ENCODE measurements at regions not wholly inside any gene's neighbourhood (a gene's known extent, or its start where the extent isn't known, plus 50 kb on each side); places are given as distances from the start of the nearest gene placed in this dataset.

GRCh38 chr21:28794371-28794851 lies 198.3 kb downstream of the LTN1 start:
- no peak overlapping the region for H2AFZ ChIP-seq (ENCODE audit: low read length)
- H4K20me1 ChIP-seq (ENCODE audit: insufficient read depth, low read length) = no peaks in the 10 kb centered on the region
- no peaks in the 10 kb centered on the region for H3K79me2 ChIP-seq (ENCODE audit: insufficient read depth, low read length)
- H3K27me3 ChIP-seq (ENCODE audit: insufficient read depth, low read length) = no peaks in the 10 kb centered on the region
- no peak overlapping the region for H3K27ac ChIP-seq (ENCODE audit: low read depth, low read length)
- H3K36me3 ChIP-seq (ENCODE audit: insufficient read depth, low read length) = no peaks in the 10 kb centered on the region
- H3K4me3 ChIP-seq (ENCODE audit: insufficient read depth, low read length) = no peak overlapping the region
- no peak for DNase-seq (ENCODE audit: insufficient read length, low spot score, missing footprints)
- H3K4me1 ChIP-seq (ENCODE audit: insufficient read depth, low read length) = no peaks in the 10 kb centered on the region
- no peaks in the 10 kb centered on the region for H3K9me3 ChIP-seq (ENCODE audit: low read depth, low read length)
- TF ChIP-seq CTCF (IDR thresholded peaks at IDR 0.05; ENCODE audit: extremely low read depth, low read depth, low read length) = no peak
- no peak overlapping the region for H3K4me2 ChIP-seq (ENCODE audit: insufficient read depth, low read length)

- Histone ChIP-seq H4K20me1 (ENCODE audit: insufficient read depth, low read length) (no peaks in the 10 kb centered on the region), H3K4me1 (ENCODE audit: insufficient read depth, low read length) (no peaks in the 10 kb centered on the region), H3K27me3 (ENCODE audit: insufficient read depth, low read length) (no peaks in the 10 kb centered on the region), H3K79me2 (ENCODE audit: insufficient read depth, low read length) (no peaks in the 10 kb centered on the region), H2AFZ (ENCODE audit: low read length) (no peak overlapping the region), H3K36me3 (ENCODE audit: insufficient read depth, low read length) (no peaks in the 10 kb centered on the region), H3K4me3 (ENCODE audit: insufficient read depth, low read length) (no peak overlapping the region), H3K4me2 (ENCODE audit: insufficient read depth, low read length) (no peak overlapping the region), H3K9me3 (ENCODE audit: low read depth, low read length) (no peaks in the 10 kb centered on the region), H3K27ac (ENCODE audit: low read depth, low read length) (no peak overlapping the region)
- TF ChIP-seq CTCF (IDR thresholded peaks at IDR 0.05; ENCODE audit: extremely low read depth, low read depth, low read length) = peak; percentile 57
- DNase-seq (ENCODE audit: insufficient read length, low spot score, missing footprints) = no peak
Measured at GRCh38 chr21:28793043-28793442, 199.6 kb downstream of the LTN1 start.

GRCh38 chr21:28791595-28792282 lies 200.9 kb downstream of the LTN1 start:
- Histone ChIP-seq H4K20me1 (ENCODE audit: insufficient read depth, low read length) (no peaks in the 10 kb centered on the region), H3K27me3 (ENCODE audit: insufficient read depth, low read length) (no peaks in the 10 kb centered on the region), H2AFZ (ENCODE audit: low read length) (no peak overlapping the region), H3K36me3 (ENCODE audit: insufficient read depth, low read length) (no peaks in the 10 kb centered on the region), H3K27ac (ENCODE audit: low read depth, low read length) (no peak overlapping the region), H3K4me2 (ENCODE audit: insufficient read depth, low read length) (no peak overlapping the region), H3K9me3 (ENCODE audit: low read depth, low read length) (no peaks in the 10 kb centered on the region), H3K4me3 (ENCODE audit: insufficient read depth, low read length) (no peak overlapping the region), H3K4me1 (ENCODE audit: insufficient read depth, low read length) (no peaks in the 10 kb centered on the region), H3K79me2 (ENCODE audit: insufficient read depth, low read length) (no peaks in the 10 kb centered on the region)
- no peak for TF ChIP-seq CTCF (IDR thresholded peaks at IDR 0.05; ENCODE audit: extremely low read depth, low read depth, low read length)
- no peak for DNase-seq (ENCODE audit: insufficient read length, low spot score, missing footprints)

- Histone ChIP-seq H3K27ac (ENCODE audit: low read depth, low read length) (no peak overlapping the region), H3K36me3 (ENCODE audit: insufficient read depth, low read length) (no peaks in the 10 kb centered on the region), H3K4me2 (ENCODE audit: insufficient read depth, low read length) (no peak overlapping the region), H3K4me3 (ENCODE audit: insufficient read depth, low read length) (no peak overlapping the region), H3K4me1 (ENCODE audit: insufficient read depth, low read length) (no peaks in the 10 kb centered on the region), H3K27me3 (ENCODE audit: insufficient read depth, low read length) (no peaks in the 10 kb centered on the region), H3K9me3 (ENCODE audit: low read depth, low read length) (no peaks in the 10 kb centered on the region), H2AFZ (ENCODE audit: low read length) (no peak overlapping the region), H3K79me2 (ENCODE audit: insufficient read depth, low read length) (no peaks in the 10 kb centered on the region), H4K20me1 (ENCODE audit: insufficient read depth, low read length) (no peaks in the 10 kb centered on the region)
- DNase-seq (ENCODE audit: insufficient read length, low spot score, missing footprints) = no peak
- no peak for TF ChIP-seq CTCF (IDR thresholded peaks at IDR 0.05; ENCODE audit: extremely low read depth, low read depth, low read length)
Measured at GRCh38 chr21:28790335-28790734, 202.3 kb downstream of the LTN1 start.

Data from osteoblast (primary cell).